Smooth muscle cell (in vitro differentiated cells): ENCODE measurements at regions not wholly inside any gene's neighbourhood (a gene's known extent, or its start where the extent isn't known, plus 50 kb on each side); places are given as distances from the start of the nearest gene placed in this dataset.

Experiments
- DNase-seq: peaks from one replicate; lab custom pipeline; 2025; ENCODE audit not compliant: unreplicated experiment; lab: John Stamatoyannopoulos, UW
- H2AFZ ChIP-seq: fragments of 200-600 bp; sonication (generic); 2 replicates; pipeline ENCODE4 v1.6.0; 2016; ENCODE audit warnings: antibody characterized with exemption, low read depth, mild to moderate bottlenecking
- H3F3A ChIP-seq: fragments of 200-600 bp; sonication (generic); 2 replicates; pipeline ENCODE4 v1.6.0; 2017; ENCODE audit warnings: antibody characterized with exemption, low read depth
- H3K27ac ChIP-seq: fragments of 200-600 bp; sonication (generic); 2 replicates; pipeline ENCODE4 v1.5.1; 2016; ENCODE audit warnings: low read depth, mild to moderate bottlenecking
- H3K27me3 ChIP-seq: fragments of 200-600 bp; sonication (generic); 2 replicates; pipeline ENCODE4 v1.6.1; 2016; ENCODE audit warnings: low read depth, mild to moderate bottlenecking
- H3K36me3 ChIP-seq: fragments of 200-600 bp; sonication (generic); 2 replicates; pipeline ENCODE4 v1.5.1; 2016; ENCODE audit warnings: low read depth
- H3K4me1 ChIP-seq: fragments of 200-600 bp; sonication (generic); 2 replicates; pipeline ENCODE4 v1.5.1; 2016; ENCODE audit warnings: low read depth
- H3K4me2 ChIP-seq: fragments of 200-600 bp; sonication (generic); 2 replicates; pipeline ENCODE4 v1.6.0; 2016; ENCODE audit warnings: mild to moderate bottlenecking
- H3K4me3 ChIP-seq: fragments of 200-600 bp; sonication (generic); 2 replicates; pipeline ENCODE4 v1.5.1; 2016; ENCODE audit warnings: mild to moderate bottlenecking
- H3K79me2 ChIP-seq: fragments of 200-600 bp; sonication (generic); 2 replicates; pipeline ENCODE4 v1.6.0; 2016; ENCODE audit warnings: low read depth, mild to moderate bottlenecking
- H3K9ac ChIP-seq: fragments of 200-600 bp; sonication (generic); 2 replicates; pipeline ENCODE4 v1.6.0; 2016; ENCODE audit warnings: low read depth
- H3K9me3 ChIP-seq: fragments of 200-600 bp; sonication (generic); replicated peaks from 2 replicates; pipeline ENCODE4 v1.5.1; 2016; ENCODE audit warnings: low read depth
- H4K20me1 ChIP-seq: fragments of 200-600 bp; sonication (generic); 2 replicates; pipeline ENCODE4 v1.6.0; 2016; ENCODE audit warnings: low read depth
- WGBS: methylation state at CpG from one replicate; pipeline ENCODE4 v1.1.7; 2016; ENCODE audit warnings: low lambda C conversion rate; 5-methylcytosine and 5-hydroxymethylcytosine counted together
- TF ChIP-seq, protein P1 (sequence below): fragments of 200-600 bp; sonication (generic); IDR thresholded peaks from 2 replicates; pipeline ENCODE4 v1.5.1; 2017; ENCODE audit warnings: borderline replicate concordance, mild to moderate bottlenecking, antibody characterized with exemption; ENCODE audit not compliant: insufficient read depth, poor library complexity, severe bottlenecking

DNA sequence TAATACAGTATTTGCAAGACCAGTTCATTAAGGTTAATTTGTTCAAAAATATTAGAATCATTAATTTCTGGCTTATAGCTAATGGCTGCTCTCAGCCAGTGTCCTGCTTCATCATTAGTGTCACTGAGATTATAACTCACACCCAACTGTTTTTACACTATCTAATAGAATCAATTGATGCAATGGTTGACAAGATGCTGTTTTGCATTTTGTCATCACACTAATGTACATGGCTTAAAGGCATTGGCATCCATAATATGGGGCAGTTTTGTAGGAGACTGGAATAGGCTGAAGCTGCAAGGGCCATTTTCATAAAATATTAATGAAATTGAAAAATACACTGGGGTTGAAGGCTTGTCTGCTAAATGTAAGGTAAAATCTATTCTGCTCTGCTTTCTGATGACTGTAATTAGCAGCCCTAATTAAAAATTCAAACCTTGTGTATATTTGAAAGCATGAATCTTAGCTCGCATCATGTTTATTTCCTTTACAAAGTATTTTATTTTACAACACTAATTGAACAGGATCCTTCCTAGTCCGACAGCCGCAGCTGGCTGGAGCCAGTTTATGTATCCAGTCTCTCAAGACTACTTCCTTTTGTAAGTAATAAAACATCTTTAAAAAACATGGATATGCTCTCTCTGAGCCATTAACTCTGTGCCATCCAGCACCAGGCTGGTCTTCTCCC, 296.7 kb downstream of the POU4F1 start:
- Histone ChIP-seq H3F3A (no peaks in the 10 kb centered on the region), H3K9ac (no peak overlapping the region), H3K4me2 (no peak overlapping the region), H3K27ac (no peak overlapping the region), H4K20me1 (no peaks in the 10 kb centered on the region), H3K4me1 (no peaks in the 10 kb centered on the region), H3K4me3 (no peak overlapping the region), H3K9me3 (no peaks in the 10 kb centered on the region), H3K79me2 (no peaks in the 10 kb centered on the region), H3K36me3 (no peaks in the 10 kb centered on the region), H3K27me3 (no peaks in the 10 kb centered on the region), H2AFZ (no peak overlapping the region)
- TF ChIP-seq, protein P1, sequence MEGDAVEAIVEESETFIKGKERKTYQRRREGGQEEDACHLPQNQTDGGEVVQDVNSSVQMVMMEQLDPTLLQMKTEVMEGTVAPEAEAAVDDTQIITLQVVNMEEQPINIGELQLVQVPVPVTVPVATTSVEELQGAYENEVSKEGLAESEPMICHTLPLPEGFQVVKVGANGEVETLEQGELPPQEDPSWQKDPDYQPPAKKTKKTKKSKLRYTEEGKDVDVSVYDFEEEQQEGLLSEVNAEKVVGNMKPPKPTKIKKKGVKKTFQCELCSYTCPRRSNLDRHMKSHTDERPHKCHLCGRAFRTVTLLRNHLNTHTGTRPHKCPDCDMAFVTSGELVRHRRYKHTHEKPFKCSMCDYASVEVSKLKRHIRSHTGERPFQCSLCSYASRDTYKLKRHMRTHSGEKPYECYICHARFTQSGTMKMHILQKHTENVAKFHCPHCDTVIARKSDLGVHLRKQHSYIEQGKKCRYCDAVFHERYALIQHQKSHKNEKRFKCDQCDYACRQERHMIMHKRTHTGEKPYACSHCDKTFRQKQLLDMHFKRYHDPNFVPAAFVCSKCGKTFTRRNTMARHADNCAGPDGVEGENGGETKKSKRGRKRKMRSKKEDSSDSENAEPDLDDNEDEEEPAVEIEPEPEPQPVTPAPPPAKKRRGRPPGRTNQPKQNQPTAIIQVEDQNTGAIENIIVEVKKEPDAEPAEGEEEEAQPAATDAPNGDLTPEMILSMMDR = no peak
- no peak for DNase-seq
- WGBS = 80% methylated on average over 3 of the region's 3 CpGs

DNA sequence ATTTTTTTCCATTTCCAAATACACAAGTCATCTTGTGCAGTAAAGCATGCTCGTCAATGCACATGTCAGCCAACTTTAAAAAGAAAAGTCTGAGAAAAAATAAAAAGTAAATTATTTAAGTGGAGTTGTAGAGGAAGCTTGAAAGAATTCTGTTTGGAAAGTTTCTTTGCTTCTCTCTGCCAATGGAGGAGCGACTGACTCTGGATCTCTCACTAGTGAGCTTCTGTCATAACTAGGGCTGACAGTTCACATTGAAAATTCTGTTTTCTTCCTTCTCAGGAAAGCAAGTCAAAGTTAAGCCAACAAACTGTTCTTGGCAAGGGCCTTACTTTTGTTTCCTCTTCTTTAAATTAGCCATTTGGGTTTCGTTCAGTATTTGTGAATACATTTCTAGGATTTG, 298.2 kb downstream of the POU4F1 start:
- DNase-seq = no peak

DNA sequence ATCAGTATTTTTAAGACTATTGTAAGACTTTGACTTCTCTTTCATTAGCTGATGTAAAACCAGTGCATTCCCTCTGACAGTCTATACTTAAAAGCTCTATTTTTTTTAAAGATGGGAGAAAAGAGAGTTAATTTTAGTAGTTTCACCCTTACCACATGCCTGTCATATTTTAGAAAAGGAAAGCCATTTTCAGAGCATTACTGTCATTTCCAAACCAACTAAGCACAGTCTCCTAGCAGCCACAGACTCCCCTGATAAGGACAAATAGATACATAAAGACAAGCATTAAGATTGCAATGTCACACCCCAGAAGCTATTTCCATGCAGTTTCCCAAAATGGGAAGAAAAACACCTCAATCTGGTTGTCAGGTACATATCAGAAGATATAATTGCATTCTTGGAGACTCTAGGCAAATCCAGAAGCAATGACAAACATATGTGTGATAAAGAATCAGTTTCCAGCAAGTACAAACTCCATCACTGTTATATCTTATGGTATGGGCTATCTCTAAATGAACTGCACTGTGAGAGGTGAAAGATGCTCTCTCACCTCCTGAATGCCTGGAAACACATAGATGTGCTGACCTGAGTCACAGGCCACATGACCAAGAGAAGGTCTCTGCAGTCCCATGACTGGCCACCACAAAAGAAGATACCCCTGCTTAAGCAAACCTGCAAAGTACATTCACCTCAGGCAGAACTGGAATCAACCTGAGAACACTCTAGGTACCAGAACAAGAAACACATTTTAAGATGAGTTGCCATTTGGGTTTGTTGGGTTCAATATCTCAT, 303.3 kb downstream of the POU4F1 start:
- Histone ChIP-seq H3F3A (no peaks in the 10 kb centered on the region), H3K9me3 (no peaks in the 10 kb centered on the region), H3K27ac (no peak overlapping the region), H3K36me3 (no peaks in the 10 kb centered on the region), H3K9ac (no peak overlapping the region), H3K27me3 (no peaks in the 10 kb centered on the region), H3K79me2 (no peaks in the 10 kb centered on the region), H3K4me3 (no peak overlapping the region), H3K4me1 (no peaks in the 10 kb centered on the region), H4K20me1 (no peaks in the 10 kb centered on the region), H2AFZ (no peak overlapping the region), H3K4me2 (no peak overlapping the region)
- TF ChIP-seq, protein P1 = no peak
- no peak for DNase-seq

More for the DNA sequence above, 298.2 kb downstream of the POU4F1 start:
- no peak overlapping the region for H3K4me2 ChIP-seq
- no peaks in the 10 kb centered on the region for H3K36me3 ChIP-seq
- H3F3A ChIP-seq = no peaks in the 10 kb centered on the region
- H3K27ac ChIP-seq = no peak overlapping the region
- no peaks in the 10 kb centered on the region for H3K4me1 ChIP-seq
- no peak overlapping the region for H3K9ac ChIP-seq
- H2AFZ ChIP-seq = no peak overlapping the region
- H3K9me3 ChIP-seq = no peaks in the 10 kb centered on the region
- H3K79me2 ChIP-seq = no peaks in the 10 kb centered on the region
- 90% methylated on average over 3 of the region's 3 CpGs for WGBS
- no peak overlapping the region for H3K4me3 ChIP-seq
- no peaks in the 10 kb centered on the region for H4K20me1 ChIP-seq
- TF ChIP-seq, protein P1 = no peak
- no peaks in the 10 kb centered on the region for H3K27me3 ChIP-seq
